ENCODE measurements at regions not wholly inside any gene's neighbourhood (a gene's known extent, or its start where the extent isn't known, plus 50 kb on each side); places are given as distances from the start of the nearest gene placed in this dataset.
"Not testable (repeated sequence)": the region's sequence is repeated elsewhere in the genome, so short reads cannot be mapped to it uniquely, and the experiment has no call there.

DNA sequence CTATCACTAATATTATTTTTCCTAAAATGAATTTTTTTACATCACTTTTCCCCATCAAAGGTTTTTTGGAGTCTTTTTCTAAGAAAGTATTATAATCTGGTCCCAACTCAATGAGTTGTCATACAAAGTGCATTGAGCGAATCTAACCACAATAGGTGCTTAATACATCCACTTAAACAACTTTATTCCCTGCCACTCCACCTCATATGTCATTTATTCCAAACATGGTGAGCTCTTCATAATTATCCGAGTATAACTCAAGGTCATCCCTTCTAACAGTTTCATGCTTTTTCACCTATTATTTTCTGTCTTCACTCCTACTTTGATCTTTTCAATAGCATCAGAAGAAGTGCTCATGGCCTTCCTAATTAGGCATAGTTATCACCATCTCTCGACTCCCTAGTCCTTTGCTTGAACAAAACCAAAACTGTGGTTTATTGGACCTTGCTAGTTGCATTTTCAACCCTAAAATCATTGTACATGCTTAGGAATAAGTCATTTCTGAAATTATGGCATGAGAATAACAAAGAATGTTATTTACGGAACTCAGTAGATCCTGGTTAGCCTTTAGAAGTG is 754.7 kb upstream of the CTNND2 start:
- Mint-ChIP-seq H3K36me3 (ENCODE audit: insufficient read depth, unreplicated experiment) (no peaks in the 10 kb centered on the region), H3K27ac (ENCODE audit: low read depth, unreplicated experiment) (no peak overlapping the region), H3K4me3 (ENCODE audit: unreplicated experiment) (no peak overlapping the region), H3K9me3 (ENCODE audit: unreplicated experiment) (peaks cover 15% of the 10 kb centered on the region), H3K4me1 (ENCODE audit: insufficient read depth, unreplicated experiment) (no peaks in the 10 kb centered on the region), H3K27me3 (ENCODE audit: insufficient read depth, unreplicated experiment) (no peaks in the 10 kb centered on the region)
- BruUV-seq (replicated peaks) = no TSS peak
- TF ChIP-seq, protein P1, sequence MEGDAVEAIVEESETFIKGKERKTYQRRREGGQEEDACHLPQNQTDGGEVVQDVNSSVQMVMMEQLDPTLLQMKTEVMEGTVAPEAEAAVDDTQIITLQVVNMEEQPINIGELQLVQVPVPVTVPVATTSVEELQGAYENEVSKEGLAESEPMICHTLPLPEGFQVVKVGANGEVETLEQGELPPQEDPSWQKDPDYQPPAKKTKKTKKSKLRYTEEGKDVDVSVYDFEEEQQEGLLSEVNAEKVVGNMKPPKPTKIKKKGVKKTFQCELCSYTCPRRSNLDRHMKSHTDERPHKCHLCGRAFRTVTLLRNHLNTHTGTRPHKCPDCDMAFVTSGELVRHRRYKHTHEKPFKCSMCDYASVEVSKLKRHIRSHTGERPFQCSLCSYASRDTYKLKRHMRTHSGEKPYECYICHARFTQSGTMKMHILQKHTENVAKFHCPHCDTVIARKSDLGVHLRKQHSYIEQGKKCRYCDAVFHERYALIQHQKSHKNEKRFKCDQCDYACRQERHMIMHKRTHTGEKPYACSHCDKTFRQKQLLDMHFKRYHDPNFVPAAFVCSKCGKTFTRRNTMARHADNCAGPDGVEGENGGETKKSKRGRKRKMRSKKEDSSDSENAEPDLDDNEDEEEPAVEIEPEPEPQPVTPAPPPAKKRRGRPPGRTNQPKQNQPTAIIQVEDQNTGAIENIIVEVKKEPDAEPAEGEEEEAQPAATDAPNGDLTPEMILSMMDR (IDR thresholded peaks at IDR 0.05; ENCODE audit: unreplicated experiment) = no peak
- DNase-seq (ENCODE audit: unreplicated experiment) = no peak
- ChIA-PET CTCF (no interaction called here), POLR2A (no interaction called here)
- intact Hi-C loops (cut with micrococcal nuclease) = no loop called here

DNA sequence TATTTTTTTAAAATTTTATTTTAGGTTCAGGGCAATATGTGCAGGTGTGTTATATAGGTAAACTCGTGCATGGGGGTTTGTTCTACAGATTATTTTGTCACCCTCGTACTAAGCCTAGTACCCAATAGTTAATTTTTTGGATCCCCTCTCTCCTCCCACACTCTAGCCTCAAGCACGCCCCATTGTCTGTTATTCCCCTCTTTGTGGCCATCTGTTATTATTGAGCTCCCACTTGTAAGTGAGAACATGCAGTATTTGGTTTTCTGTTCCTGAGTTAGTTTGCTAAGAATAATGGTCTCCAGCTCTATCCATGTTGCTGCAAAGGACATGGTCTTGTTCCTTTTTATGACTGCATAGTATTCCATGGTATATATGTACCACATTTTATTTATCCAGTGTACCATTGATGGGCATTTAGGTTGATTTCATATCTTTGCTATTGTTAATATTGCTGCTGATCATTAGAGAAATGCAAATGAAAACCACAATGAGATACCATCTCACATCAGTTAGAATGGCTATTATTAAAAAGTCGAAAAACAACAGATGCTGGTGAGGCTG is 753.7 kb upstream of the CTNND2 start:
- CTCF ChIA-PET; H3K36me3 Mint-ChIP-seq (ENCODE audit: insufficient read depth, unreplicated experiment); H3K27ac Mint-ChIP-seq (ENCODE audit: low read depth, unreplicated experiment); POLR2A ChIA-PET; H3K4me1 Mint-ChIP-seq (ENCODE audit: insufficient read depth, unreplicated experiment); H3K27me3 Mint-ChIP-seq (ENCODE audit: insufficient read depth, unreplicated experiment); H3K4me3 Mint-ChIP-seq (ENCODE audit: unreplicated experiment); DNase-seq (ENCODE audit: unreplicated experiment); intact Hi-C loops (cut with micrococcal nuclease); BruUV-seq (replicated peaks): not testable (repeated sequence)
- peaks cover 13% of the 10 kb centered on the region for H3K9me3 Mint-ChIP-seq (ENCODE audit: unreplicated experiment)

DNA sequence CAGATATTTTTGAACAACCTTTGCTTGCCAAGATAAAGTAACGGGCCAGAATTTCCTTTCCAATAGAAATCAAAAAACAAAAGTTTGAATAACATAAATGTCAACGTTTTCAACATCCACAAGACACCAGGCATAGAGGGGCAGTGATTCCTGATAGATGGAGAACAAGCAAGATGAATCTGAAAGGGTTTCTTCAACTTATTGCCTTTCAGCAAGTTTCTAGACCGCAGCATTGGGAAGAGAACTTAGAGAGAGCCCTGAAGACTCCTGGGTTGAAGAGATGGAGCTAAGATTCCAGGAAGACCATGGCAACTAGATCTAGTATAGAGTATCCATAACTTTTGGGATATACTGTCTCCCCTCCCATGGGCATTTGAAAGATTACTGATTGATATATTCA is 751.4 kb upstream of the CTNND2 start:
- no peak for DNase-seq (ENCODE audit: unreplicated experiment)
- Mint-ChIP-seq H3K27ac (ENCODE audit: low read depth, unreplicated experiment) (no peak overlapping the region), H3K27me3 (ENCODE audit: insufficient read depth, unreplicated experiment) (no peaks in the 10 kb centered on the region), H3K4me1 (ENCODE audit: insufficient read depth, unreplicated experiment) (no peaks in the 10 kb centered on the region), H3K9me3 (ENCODE audit: unreplicated experiment) (peaks cover 12% of the 10 kb centered on the region), H3K4me3 (ENCODE audit: unreplicated experiment) (no peak overlapping the region), H3K36me3 (ENCODE audit: insufficient read depth, unreplicated experiment) (no peaks in the 10 kb centered on the region)
- TF ChIP-seq, protein P1 (IDR thresholded peaks at IDR 0.05; ENCODE audit: unreplicated experiment) = no peak
- CTCF ChIA-PET = no interaction called here
- intact Hi-C loops (cut with micrococcal nuclease) = no loop called here
- POLR2A ChIA-PET = interaction anchor here (0.7 kb wide), 1 partner anchor 1680 kb away, joined by 3 read pairs; no protein-coding TSS in a partner anchor
- no TSS peak for BruUV-seq (replicated peaks)

DNA sequence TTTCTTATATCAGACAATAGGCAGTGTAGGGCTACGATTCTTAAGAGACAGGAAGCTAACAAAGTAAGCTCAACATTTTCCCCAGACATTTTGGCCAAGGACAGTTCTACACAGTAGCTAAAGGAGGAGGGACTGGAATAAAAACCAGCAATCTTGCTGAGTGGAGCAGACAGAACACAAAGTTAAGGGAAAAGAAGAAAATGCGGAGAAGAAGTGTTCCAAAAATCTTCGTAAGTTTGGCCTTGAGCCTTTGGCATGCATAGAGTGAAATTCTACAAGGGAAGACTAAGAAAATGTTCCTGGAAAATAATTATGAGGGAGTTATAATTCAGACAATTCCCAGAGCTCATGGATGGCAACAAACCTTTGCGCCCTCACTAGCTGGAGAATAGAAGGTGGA is 748.0 kb upstream of the CTNND2 start:
- Mint-ChIP-seq H3K9me3 (ENCODE audit: unreplicated experiment) (peaks cover 10% of the 10 kb centered on the region), H3K27me3 (ENCODE audit: insufficient read depth, unreplicated experiment) (no peaks in the 10 kb centered on the region), H3K4me1 (ENCODE audit: insufficient read depth, unreplicated experiment) (no peaks in the 10 kb centered on the region), H3K4me3 (ENCODE audit: unreplicated experiment) (no peak overlapping the region), H3K27ac (ENCODE audit: low read depth, unreplicated experiment) (no peak overlapping the region), H3K36me3 (ENCODE audit: insufficient read depth, unreplicated experiment) (peaks cover 7% of the 10 kb centered on the region)
- TF ChIP-seq, protein P1 (IDR thresholded peaks at IDR 0.05; ENCODE audit: unreplicated experiment) = no peak
- intact Hi-C loops (cut with micrococcal nuclease) = no loop called here
- BruUV-seq (replicated peaks) = no TSS peak
- DNase-seq (ENCODE audit: unreplicated experiment) = no peak
- POLR2A ChIA-PET = no interaction called here
- CTCF ChIA-PET = interaction anchor here (0.6 kb wide), 1 partner anchor 822 kb away, joined by 3 read pairs; no protein-coding TSS in a partner anchor

All from MCF 10A (cell line).